B cell (primary cell): ENCODE measurements at regions not wholly inside any gene's neighbourhood (a gene's known extent, or its start where the extent isn't known, plus 50 kb on each side); places are given as distances from the start of the nearest gene placed in this dataset.

Experiments used
- ATAC-seq: fragments of 200-7000 bp; cut with Tn5 transposase; one replicate; pipeline ENCODE4 v1.10.0; 2021; ENCODE audit warnings: low read depth, mild to moderate bottlenecking, moderate number of reproducible peaks, moderate library complexity
- CTCF ChIA-PET: fragments of 350-600 bp; sonication (Branson Sonifier 250); formaldehyde crosslinking; loops from one replicate; lab custom pipeline; 2021; ENCODE audit warnings: antibody characterized with exemption, inconsistent platforms; lab: Charles Lee
- POLR2A ChIA-PET: fragments of 350-600 bp; sonication (Branson Sonifier 250); formaldehyde crosslinking; loops from one replicate; lab custom pipeline; 2021; ENCODE audit warnings: antibody characterized with exemption; lab: Charles Lee
- DNase-seq: peaks from one replicate; pipeline ENCODE4 v3.0.0; 2013
- H2AFZ ChIP-seq: 2 replicates; pipeline ENCODE4 v1.6.1; 2012; ENCODE audit warnings: mild to moderate bottlenecking, low read depth, low read length; ENCODE audit not compliant: insufficient read depth, poor library complexity, severe bottlenecking
- H3K27ac ChIP-seq, 2 donors: 1 replicate in 1 of 2; 2 replicates in 1 of 2; pipeline ENCODE4 v1.5.1; 2012 to 2013; ENCODE audit warnings: low read length in 2 of 2, mild to moderate bottlenecking in 2 of 2, moderate library complexity in 1 of 2
- H3K27me3 ChIP-seq, 4 experiments: fragments of 200-600 bp in 1 of 4; sonication (generic) in 1 of 4; replicated peaks in 1 of 4; 1 replicate in 2 of 4; 2 replicates in 2 of 4; pipeline versions ENCODE4 v1.6.1 to v1.7.0; 2013 to 2016; ENCODE audit warnings: low read length in 3 of 4, mild to moderate bottlenecking in 2 of 4, mixed read lengths in 1 of 4, moderate library complexity in 1 of 4; ENCODE audit not compliant: insufficient read depth in 4 of 4, control insufficient read depth in 3 of 4; ENCODE audit errors: control extremely low read depth in 1 of 4
- H3K36me3 ChIP-seq, 2 experiments: replicated peaks in 1 of 2; 1 replicate in 1 of 2; 2 replicates in 1 of 2; pipeline versions ENCODE4 v1.6.1 to v1.7.1; 2013; ENCODE audit warnings: low read length in 1 of 2; ENCODE audit not compliant: insufficient read depth in 2 of 2, control insufficient read depth in 1 of 2; ENCODE audit errors: control extremely low read depth in 1 of 2, extremely low read depth in 1 of 2
- H3K4me1 ChIP-seq, 2 donors: fragments of 200-600 bp in 1 of 2; sonication (generic) in 1 of 2; 1 replicate in 1 of 2; 2 replicates in 1 of 2; pipeline versions ENCODE4 v1.5.1 to v1.6.1; 2013 to 2017; ENCODE audit warnings: low read length in 2 of 2; ENCODE audit not compliant: control insufficient read depth in 2 of 2, insufficient read depth in 2 of 2
- H3K4me2 ChIP-seq: replicated peaks from 2 replicates; pipeline ENCODE3; 2012; ENCODE audit warnings: mild to moderate bottlenecking, low read depth, low read length; ENCODE audit not compliant: poor library complexity, severe bottlenecking
- H3K4me3 ChIP-seq, 5 experiments: fragments of 200-600 bp in 1 of 5; sonication (generic) in 1 of 5; 1 replicate in 3 of 5; 2 replicates in 2 of 5; pipeline versions ENCODE4 v1.5.1 to v1.7.0; 2011 to 2016; ENCODE audit warnings: low read length in 4 of 5, mild to moderate bottlenecking in 4 of 5, low read depth in 2 of 5, control low read depth in 1 of 5, moderate library complexity in 1 of 5; ENCODE audit not compliant: insufficient read depth in 1 of 5; ENCODE audit errors: control extremely low read depth in 1 of 5, extremely low read depth in 1 of 5
- H3K79me2 ChIP-seq: fragments of 200-600 bp; sonication (generic); one replicate; pipeline ENCODE4 v1.6.0; 2016; ENCODE audit warnings: low read length; ENCODE audit not compliant: control insufficient read depth, insufficient read depth
- H3K9ac ChIP-seq: fragments of 200-600 bp; sonication (generic); 2 replicates; pipeline ENCODE4 v1.6.1; 2017; ENCODE audit warnings: mild to moderate bottlenecking, low read length, moderate library complexity
- H3K9me3 ChIP-seq, 3 donors: one replicate each; pipeline versions ENCODE4 v1.6.1 to v1.7.1; 2013; ENCODE audit warnings: low read length in 2 of 3; ENCODE audit not compliant: control insufficient read depth in 2 of 3, insufficient read depth in 1 of 3; ENCODE audit errors: control extremely low read depth in 1 of 3
- H4K20me1 ChIP-seq: 2 replicates; pipeline ENCODE4 v1.6.0; 2012; ENCODE audit warnings: mild to moderate bottlenecking, low read length; ENCODE audit not compliant: insufficient read depth, control insufficient read depth, poor library complexity, severe bottlenecking
- H3K27ac Mint-ChIP-seq: one replicate; pipeline ENCODE4 v1.8.0; 2021; ENCODE audit warnings: mixed read lengths
- H3K27me3 Mint-ChIP-seq: one replicate; pipeline ENCODE4 v1.8.0; 2021; ENCODE audit warnings: mixed read lengths
- H3K4me1 Mint-ChIP-seq: one replicate; pipeline ENCODE4 v1.8.0; 2021; ENCODE audit warnings: mixed read lengths
- H3K4me3 Mint-ChIP-seq: one replicate; pipeline ENCODE4 v1.8.0; 2021; ENCODE audit warnings: mixed read lengths
- H3K9me3 Mint-ChIP-seq: one replicate; pipeline ENCODE4 v1.8.0; 2022; ENCODE audit warnings: mixed read lengths; ENCODE audit not compliant: insufficient read depth
- CTCF ChIP-seq: fragments of 200-600 bp; IDR thresholded peaks from one replicate; pipeline ENCODE4 v1.8.0; 2022; ENCODE audit warnings: antibody characterized with exemption, mild to moderate bottlenecking
- EZH2 ChIP-seq: IDR thresholded peaks from 2 replicates; pipeline ENCODE4 v1.6.1; 2012; ENCODE audit warnings: borderline replicate concordance, low read depth, mild to moderate bottlenecking, moderate library complexity, low read length; ENCODE audit not compliant: insufficient read depth, poor library complexity, severe bottlenecking
- WGBS: methylation state at CpG from one replicate; pipeline ENCODE4 v1.1.5; 2013; ENCODE audit warnings: missing lambda C conversion rate; ENCODE audit not compliant: insufficient coverage; 5-methylcytosine and 5-hydroxymethylcytosine counted together
- intact Hi-C: fragments of 100-400 bp; cut with micrococcal nuclease; formaldehyde crosslinking; loops from one replicate; pipeline ENCODE4 v1.10.0; 2022

- no peak for ATAC-seq
- H3K4me1 ChIP-seq = no peaks in the 10 kb centered on the region
- no peak overlapping the region for H2AFZ ChIP-seq
- WGBS = no CpG with 5 or more reads among the region's 3 CpGs
- no peaks in the 10 kb centered on the region for H3K9me3 Mint-ChIP-seq
- H3K4me3 ChIP-seq = no peak overlapping the region
- no peaks in the 10 kb centered on the region for H3K79me2 ChIP-seq
- ChIA-PET POLR2A (no interaction called here), CTCF (no interaction called here)
- H3K27ac Mint-ChIP-seq = no peak overlapping the region
- H3K27me3 ChIP-seq = no peaks in the 10 kb centered on the region
- no peaks in the 10 kb centered on the region for H3K9me3 ChIP-seq
- no peak overlapping the region for H3K27ac ChIP-seq
- H3K4me3 Mint-ChIP-seq = no peak overlapping the region
- H3K9ac ChIP-seq = no peak overlapping the region
- no peak for DNase-seq
- H3K27me3 Mint-ChIP-seq = no peaks in the 10 kb centered on the region
- intact Hi-C loops = no loop called here
- no peaks in the 10 kb centered on the region for H3K4me1 Mint-ChIP-seq
- no peak for TF ChIP-seq CTCF
- TF ChIP-seq EZH2 = no peak
- no peaks in the 10 kb centered on the region for H4K20me1 ChIP-seq
- H3K36me3 ChIP-seq = no peaks in the 10 kb centered on the region
- no peak overlapping the region for H3K4me2 ChIP-seq
Observed at GRCh38 chr15:39066677-39067076, 502.1 kb upstream of the RASGRP1 start.

GRCh38 chr15:39074341-39074985, 506.4 kb upstream of the THBS1 start:
- intact Hi-C loops = no loop called here
- no peaks in the 10 kb centered on the region for H4K20me1 ChIP-seq
- TF ChIP-seq EZH2 = no peak
- no peak for TF ChIP-seq CTCF
- no peaks in the 10 kb centered on the region for H3K79me2 ChIP-seq
- no peak overlapping the region for H3K4me2 ChIP-seq
- Mint-ChIP-seq H3K4me3 (no peak overlapping the region), H3K27ac (no peak overlapping the region), H3K27me3 (no peaks in the 10 kb centered on the region), H3K9me3 (no peaks in the 10 kb centered on the region), H3K4me1 (no peaks in the 10 kb centered on the region)
- H3K27me3 ChIP-seq = no peaks in the 10 kb centered on the region
- no peaks in the 10 kb centered on the region for H3K9me3 ChIP-seq
- H3K9ac ChIP-seq = no peak overlapping the region
- no peak for ATAC-seq
- H2AFZ ChIP-seq = no peak overlapping the region
- DNase-seq = no peak
- no CpG with 5 or more reads among the region's 5 CpGs for WGBS
- H3K4me1 ChIP-seq = no peaks in the 10 kb centered on the region
- H3K36me3 ChIP-seq = no peaks in the 10 kb centered on the region
- POLR2A ChIA-PET = no interaction called here
- CTCF ChIA-PET = no interaction called here
- H3K4me3 ChIP-seq = no peak overlapping the region
- H3K27ac ChIP-seq = no peak overlapping the region
